Effector memory CD8-positive, alpha-beta T cell (primary cell): ENCODE measurements at regions not wholly inside any gene's neighbourhood (a gene's known extent, or its start where the extent isn't known, plus 50 kb on each side); places are given as distances from the start of the nearest gene placed in this dataset.

Experiments
- ATAC-seq: fragments of 150-1000 bp; cut with Tn5 transposase; replicated peaks from 2 replicates; pipeline ENCODE4 v1.10.0; 2021; ENCODE audit warnings: mild to moderate bottlenecking, moderate library complexity
- DNase-seq, 3 experiments: peaks; one replicate each; pipeline ENCODE4 v3.0.0; 2021
- H3K27ac Mint-ChIP-seq, 2 donors: one replicate each; pipeline ENCODE4 v1.8.0; 2022; ENCODE audit warnings: mild to moderate bottlenecking in 2 of 2, mixed read lengths in 2 of 2, moderate library complexity in 2 of 2
- H3K27me3 Mint-ChIP-seq, 2 donors: one replicate each; pipeline ENCODE4 v1.8.0; 2022; ENCODE audit warnings: mixed read lengths in 2 of 2
- H3K36me3 Mint-ChIP-seq: one replicate; pipeline ENCODE4 v1.8.0; 2022; ENCODE audit warnings: mild to moderate bottlenecking, moderate library complexity, mixed read lengths; ENCODE audit not compliant: insufficient read depth
- H3K4me1 Mint-ChIP-seq, 2 donors: one replicate each; pipeline ENCODE4 v1.8.0; 2022; ENCODE audit warnings: low read depth in 2 of 2, mixed read lengths in 2 of 2
- H3K4me3 Mint-ChIP-seq, 2 donors: one replicate each; pipeline ENCODE4 v1.8.0; 2022; ENCODE audit warnings: mild to moderate bottlenecking in 2 of 2, mixed read lengths in 2 of 2, moderate library complexity in 2 of 2
- H3K9me3 Mint-ChIP-seq, 2 donors: one replicate each; pipeline ENCODE4 v1.8.0; 2022; ENCODE audit warnings: mixed read lengths in 2 of 2

GRCh38 chr13:67614579-67614978 lies 384.4 kb upstream of the PCDH9 start:
- Mint-ChIP-seq H3K9me3 (peaks cover 4 to 7% of the 10 kb centered on the region in 2 donors), H3K4me3 (no peak overlapping the region), H3K27me3 (no peaks in the 10 kb centered on the region), H3K4me1 (no peaks in the 10 kb centered on the region), H3K36me3 (no peaks in the 10 kb centered on the region), H3K27ac (no peak overlapping the region)
- DNase-seq (no peak), ATAC-seq (no peak)

GRCh38 chr13:67614013-67614412 lies 383.9 kb upstream of the PCDH9 start:
- Mint-ChIP-seq H3K27me3 (no peaks in the 10 kb centered on the region), H3K9me3 (peaks cover under 1 to 2% of the 10 kb centered on the region in 2 donors), H3K36me3 (no peaks in the 10 kb centered on the region), H3K27ac (no peak overlapping the region), H3K4me3 (no peak overlapping the region), H3K4me1 (no peaks in the 10 kb centered on the region)
- ATAC-seq (no peak), DNase-seq (no peak)

GRCh38 chr13:67588607-67589006 lies 358.5 kb upstream of the PCDH9 start:
- H3K4me3 Mint-ChIP-seq, result no peak overlapping the region
- peaks cover 9 to 11% of the 10 kb centered on the region in 2 donors for H3K9me3 Mint-ChIP-seq
- no peaks in the 10 kb centered on the region for H3K4me1 Mint-ChIP-seq
- ATAC-seq, result no peak
- H3K27ac Mint-ChIP-seq, result no peak overlapping the region
- H3K36me3 Mint-ChIP-seq, result peaks cover 4% of the 10 kb centered on the region
- DNase-seq, result no peak
- no peaks in the 10 kb centered on the region for H3K27me3 Mint-ChIP-seq

- H3K4me3 Mint-ChIP-seq, result no peak overlapping the region
- no peaks in the 10 kb centered on the region for H3K36me3 Mint-ChIP-seq
- DNase-seq, result no peak
- no peak for ATAC-seq
- H3K9me3 Mint-ChIP-seq, result peaks cover 3 to 7% of the 10 kb centered on the region in 2 donors
- H3K4me1 Mint-ChIP-seq, result no peaks in the 10 kb centered on the region
- no peak overlapping the region for H3K27ac Mint-ChIP-seq
- no peaks in the 10 kb centered on the region for H3K27me3 Mint-ChIP-seq
Observed at GRCh38 chr13:67577361-67577760, 347.2 kb upstream of the PCDH9 start.

- H3K36me3 Mint-ChIP-seq, result no peaks in the 10 kb centered on the region
Observed at GRCh38 chr13:67574320-67575233, 344.4 kb upstream of the PCDH9 start.

GRCh38 chr13:67568205-67568604 lies 338.1 kb upstream of the PCDH9 start:
- Mint-ChIP-seq H3K27ac (no peak overlapping the region), H3K27me3 (no peaks in the 10 kb centered on the region), H3K4me1 (no peaks in the 10 kb centered on the region), H3K9me3 (peaks cover 0 to 3% of the 10 kb centered on the region in 2 donors), H3K4me3 (no peak overlapping the region), H3K36me3 (no peaks in the 10 kb centered on the region)
- ATAC-seq (no peak), DNase-seq (no peak)

More at GRCh38 chr13:67574320-67575233, 344.4 kb upstream of the PCDH9 start:
- no peaks in the 10 kb centered on the region for H3K27me3 Mint-ChIP-seq
- no peak for ATAC-seq
- peaks cover 3 to 7% of the 10 kb centered on the region in 2 donors for H3K9me3 Mint-ChIP-seq
- no peak for DNase-seq
- no peaks in the 10 kb centered on the region for H3K4me1 Mint-ChIP-seq
- H3K4me3 Mint-ChIP-seq, result no peak overlapping the region
- H3K27ac Mint-ChIP-seq, result no peak overlapping the region

GRCh38 chr13:67557642-67558241 lies 327.6 kb upstream of the PCDH9 start:
- H3K36me3 Mint-ChIP-seq, result no peaks in the 10 kb centered on the region
- no peaks in the 10 kb centered on the region for H3K27me3 Mint-ChIP-seq
- ATAC-seq, result no peak
- no peak overlapping the region for H3K4me3 Mint-ChIP-seq
- H3K9me3 Mint-ChIP-seq, result peaks cover 6 to 14% of the 10 kb centered on the region in 2 donors
- DNase-seq, result no peak
- H3K27ac Mint-ChIP-seq, result no peak overlapping the region
- H3K4me1 Mint-ChIP-seq, result no peaks in the 10 kb centered on the region

GRCh38 chr13:67557118-67557517 lies 327.0 kb upstream of the PCDH9 start:
- ATAC-seq (no peak), DNase-seq (no peak)
- Mint-ChIP-seq H3K9me3 (peaks cover 6 to 14% of the 10 kb centered on the region in 2 donors), H3K27ac (no peak overlapping the region), H3K27me3 (no peaks in the 10 kb centered on the region), H3K4me3 (no peak overlapping the region), H3K4me1 (no peaks in the 10 kb centered on the region), H3K36me3 (no peaks in the 10 kb centered on the region)

GRCh38 chr13:67554746-67555452 lies 324.8 kb upstream of the PCDH9 start:
- Mint-ChIP-seq H3K27ac (no peak overlapping the region), H3K4me1 (no peaks in the 10 kb centered on the region), H3K27me3 (no peaks in the 10 kb centered on the region), H3K9me3 (peaks cover 8 to 14% of the 10 kb centered on the region in 2 donors), H3K36me3 (no peaks in the 10 kb centered on the region), H3K4me3 (no peak overlapping the region)
- ATAC-seq, result no peak
- DNase-seq, result no peak

GRCh38 chr13:67554286-67554685 lies 324.1 kb upstream of the PCDH9 start:
- H3K4me3 Mint-ChIP-seq, result no peak overlapping the region

GRCh38 chr13:67549331-67549730 lies 319.2 kb upstream of the PCDH9 start:
- Mint-ChIP-seq H3K27me3 (no peaks in the 10 kb centered on the region), H3K9me3 (peaks cover 0 to 2% of the 10 kb centered on the region in 2 donors), H3K27ac (no peak overlapping the region), H3K36me3 (no peaks in the 10 kb centered on the region), H3K4me3 (no peak overlapping the region), H3K4me1 (no peaks in the 10 kb centered on the region)
- ATAC-seq (no peak), DNase-seq (no peak)

More at GRCh38 chr13:67554286-67554685, 324.1 kb upstream of the PCDH9 start:
- no peak overlapping the region for H3K27ac Mint-ChIP-seq
- H3K4me1 Mint-ChIP-seq, result no peaks in the 10 kb centered on the region
- no peaks in the 10 kb centered on the region for H3K27me3 Mint-ChIP-seq
- no peaks in the 10 kb centered on the region for H3K36me3 Mint-ChIP-seq
- DNase-seq (no peak), ATAC-seq (no peak)
- H3K9me3 Mint-ChIP-seq, result peaks cover 8 to 14% of the 10 kb centered on the region in 2 donors

GRCh38 chr13:67538906-67539305 lies 308.8 kb upstream of the PCDH9 start:
- no peak for DNase-seq
- H3K36me3 Mint-ChIP-seq, result no peaks in the 10 kb centered on the region
- no peak overlapping the region for H3K4me3 Mint-ChIP-seq
- no peaks in the 10 kb centered on the region for H3K27me3 Mint-ChIP-seq
- peaks cover 0 to 5% of the 10 kb centered on the region in 2 donors for H3K9me3 Mint-ChIP-seq
- no peak for ATAC-seq
- H3K4me1 Mint-ChIP-seq, result no peaks in the 10 kb centered on the region
- no peak overlapping the region for H3K27ac Mint-ChIP-seq

- Mint-ChIP-seq H3K27me3 (no peaks in the 10 kb centered on the region), H3K27ac (no peak overlapping the region), H3K9me3 (peaks cover 11 to 16% of the 10 kb centered on the region in 2 donors), H3K4me3 (no peak overlapping the region), H3K4me1 (no peaks in the 10 kb centered on the region), H3K36me3 (no peaks in the 10 kb centered on the region)
- ATAC-seq (no peak), DNase-seq (no peak)
Observed at GRCh38 chr13:67520886-67521285, 290.8 kb upstream of the PCDH9 start.
